HG03039 (cell line): ENCODE measurements at regions not wholly inside any gene's neighbourhood (a gene's known extent, or its start where the extent isn't known, plus 50 kb on each side); places are given as distances from the start of the nearest gene placed in this dataset.

Source experiments
- ATAC-seq: cut with Tn5 transposase; IDR thresholded peaks from one replicate; pipeline ENCODE4 v1.9.1; 2021; ENCODE audit warnings: mild to moderate bottlenecking, moderate library complexity; ENCODE audit not compliant: unreplicated experiment

GRCh38 chr10:130368761-130369560 is 232.8 kb downstream of the GLRX3 start:
- no peak for ATAC-seq

- no peak for ATAC-seq
Observed at GRCh38 chr10:130369645-130370381, 233.6 kb downstream of the GLRX3 start.

- no peak for ATAC-seq
Observed at GRCh38 chr10:130370721-130371120, 234.5 kb downstream of the GLRX3 start.

GRCh38 chr10:130371156-130371555 is 235.0 kb downstream of the GLRX3 start:
- ATAC-seq, result no peak

GRCh38 chr10:130371666-130372065 is 235.5 kb downstream of the GLRX3 start:
- no peak for ATAC-seq

- ATAC-seq, result no peak
Observed at GRCh38 chr10:130372222-130372621, 236.0 kb downstream of the GLRX3 start.

GRCh38 chr10:130372866-130373265 is 236.7 kb downstream of the GLRX3 start:
- ATAC-seq, result no peak

- ATAC-seq, result no peak
Observed at GRCh38 chr10:130377986-130378540, 241.9 kb downstream of the GLRX3 start.

- ATAC-seq, result no peak
Observed at GRCh38 chr10:130378556-130379400, 242.6 kb downstream of the GLRX3 start.

GRCh38 chr10:130380056-130380455 is 243.9 kb downstream of the GLRX3 start:
- no peak for ATAC-seq

GRCh38 chr10:130382031-130382430 is 245.8 kb downstream of the GLRX3 start:
- no peak for ATAC-seq

- no peak for ATAC-seq
Observed at GRCh38 chr10:130387936-130388580, 251.9 kb downstream of the GLRX3 start.

GRCh38 chr10:130388746-130389145 is 252.6 kb downstream of the GLRX3 start:
- no peak for ATAC-seq

- ATAC-seq, result no peak
Observed at GRCh38 chr10:130389906-130390305, 253.7 kb downstream of the GLRX3 start.

- no peak for ATAC-seq
Observed at GRCh38 chr10:130392031-130392430, 255.8 kb downstream of the GLRX3 start.

- ATAC-seq, result no peak
Observed at GRCh38 chr10:130393342-130393741, 257.2 kb downstream of the GLRX3 start.

GRCh38 chr10:130394832-130395231 is 258.6 kb downstream of the GLRX3 start:
- ATAC-seq, result no peak

GRCh38 chr10:130395248-130395936 is 259.2 kb downstream of the GLRX3 start:
- ATAC-seq, result no peak

GRCh38 chr10:130396044-130396443 is 259.9 kb downstream of the GLRX3 start:
- no peak for ATAC-seq
